ENCODE measurements at regions not wholly inside any gene's neighbourhood (a gene's known extent, or its start where the extent isn't known, plus 50 kb on each side); places are given as distances from the start of the nearest gene placed in this dataset.

- DNase-seq (ENCODE audit: low spot score), result no peak
Measured at GRCh38 chr6:113375950-113376846, 480.9 kb upstream of the MARCKS start.

- DNase-seq (ENCODE audit: low spot score), result no peak
Measured at GRCh38 chr6:113376847-113377165, 480.3 kb upstream of the MARCKS start.

GRCh38 chr6:113377362-113377942 lies 479.7 kb upstream of the MARCKS start:
- DNase-seq (ENCODE audit: low spot score), result no peak

GRCh38 chr6:113380591-113380990 lies 476.6 kb upstream of the MARCKS start:
- no peak for DNase-seq (ENCODE audit: low spot score)

GRCh38 chr6:113381232-113381631 lies 475.9 kb upstream of the MARCKS start:
- no peak for DNase-seq (ENCODE audit: low spot score)

- no peak for DNase-seq (ENCODE audit: low spot score)
Measured at GRCh38 chr6:113381959-113382358, 475.2 kb upstream of the MARCKS start.

GRCh38 chr6:113383701-113384100 lies 473.4 kb upstream of the MARCKS start:
- DNase-seq (ENCODE audit: low spot score), result no peak

- DNase-seq (ENCODE audit: low spot score), result no peak
Measured at GRCh38 chr6:113385020-113385431, 472.1 kb upstream of the MARCKS start.

GRCh38 chr6:113388996-113389395 lies 468.1 kb upstream of the MARCKS start:
- no peak for DNase-seq (ENCODE audit: low spot score)

GRCh38 chr6:113392551-113393055 lies 464.5 kb upstream of the MARCKS start:
- DNase-seq (ENCODE audit: low spot score), result no peak

GRCh38 chr6:113394216-113394615 lies 462.9 kb upstream of the MARCKS start:
- DNase-seq (ENCODE audit: low spot score), result no peak

GRCh38 chr6:113394729-113395128 lies 462.4 kb upstream of the MARCKS start:
- DNase-seq (ENCODE audit: low spot score), result no peak

GRCh38 chr6:113396730-113397129 lies 460.4 kb upstream of the MARCKS start:
- DNase-seq (ENCODE audit: low spot score), result no peak

GRCh38 chr6:113397236-113397635 lies 459.9 kb upstream of the MARCKS start:
- DNase-seq (ENCODE audit: low spot score), result no peak

- no peak for DNase-seq (ENCODE audit: low spot score)
Measured at GRCh38 chr6:113401231-113401630, 455.9 kb upstream of the MARCKS start.

GRCh38 chr6:113402544-113402943 lies 454.6 kb upstream of the MARCKS start:
- no peak for DNase-seq (ENCODE audit: low spot score)

GRCh38 chr6:113403966-113404595 lies 453.1 kb upstream of the MARCKS start:
- no peak for DNase-seq (ENCODE audit: low spot score)

- no peak for DNase-seq (ENCODE audit: low spot score)
Measured at GRCh38 chr6:113405326-113406047, 451.7 kb upstream of the MARCKS start.

- DNase-seq (ENCODE audit: low spot score), result no peak
Measured at GRCh38 chr6:113406048-113406695, 451.0 kb upstream of the MARCKS start.

- no peak for DNase-seq (ENCODE audit: low spot score)
Measured at GRCh38 chr6:113411011-113411410, 446.1 kb upstream of the MARCKS start.

GRCh38 chr6:113412589-113413357 lies 444.4 kb upstream of the MARCKS start:
- DNase-seq (ENCODE audit: low spot score), result no peak
